ENCODE measurements at regions not wholly inside any gene's neighbourhood (a gene's known extent, or its start where the extent isn't known, plus 50 kb on each side); places are given as distances from the start of the nearest gene placed in this dataset.
A peak's percentile ranks its signal among the peaks of the same experiment; 100 is the strongest.

- TF ChIP-seq, protein P1, sequence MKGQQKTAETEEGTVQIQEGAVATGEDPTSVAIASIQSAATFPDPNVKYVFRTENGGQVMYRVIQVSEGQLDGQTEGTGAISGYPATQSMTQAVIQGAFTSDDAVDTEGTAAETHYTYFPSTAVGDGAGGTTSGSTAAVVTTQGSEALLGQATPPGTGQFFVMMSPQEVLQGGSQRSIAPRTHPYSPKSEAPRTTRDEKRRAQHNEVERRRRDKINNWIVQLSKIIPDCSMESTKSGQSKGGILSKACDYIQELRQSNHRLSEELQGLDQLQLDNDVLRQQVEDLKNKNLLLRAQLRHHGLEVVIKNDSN (IDR thresholded peaks at IDR 0.05) = no peak
- TF ChIP-seq FOXM1 (IDR thresholded peaks at IDR 0.05; ENCODE audit: borderline replicate concordance, low read depth) = no peak
- TF ChIP-seq RAD21 (IDR thresholded peaks at IDR 0.05; ENCODE audit: low read depth) = no peak
- TF ChIP-seq, protein P2, sequence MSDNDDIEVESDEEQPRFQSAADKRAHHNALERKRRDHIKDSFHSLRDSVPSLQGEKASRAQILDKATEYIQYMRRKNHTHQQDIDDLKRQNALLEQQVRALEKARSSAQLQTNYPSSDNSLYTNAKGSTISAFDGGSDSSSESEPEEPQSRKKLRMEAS (IDR thresholded peaks at IDR 0.05) = no peak
- TF ChIP-seq, protein P3, sequence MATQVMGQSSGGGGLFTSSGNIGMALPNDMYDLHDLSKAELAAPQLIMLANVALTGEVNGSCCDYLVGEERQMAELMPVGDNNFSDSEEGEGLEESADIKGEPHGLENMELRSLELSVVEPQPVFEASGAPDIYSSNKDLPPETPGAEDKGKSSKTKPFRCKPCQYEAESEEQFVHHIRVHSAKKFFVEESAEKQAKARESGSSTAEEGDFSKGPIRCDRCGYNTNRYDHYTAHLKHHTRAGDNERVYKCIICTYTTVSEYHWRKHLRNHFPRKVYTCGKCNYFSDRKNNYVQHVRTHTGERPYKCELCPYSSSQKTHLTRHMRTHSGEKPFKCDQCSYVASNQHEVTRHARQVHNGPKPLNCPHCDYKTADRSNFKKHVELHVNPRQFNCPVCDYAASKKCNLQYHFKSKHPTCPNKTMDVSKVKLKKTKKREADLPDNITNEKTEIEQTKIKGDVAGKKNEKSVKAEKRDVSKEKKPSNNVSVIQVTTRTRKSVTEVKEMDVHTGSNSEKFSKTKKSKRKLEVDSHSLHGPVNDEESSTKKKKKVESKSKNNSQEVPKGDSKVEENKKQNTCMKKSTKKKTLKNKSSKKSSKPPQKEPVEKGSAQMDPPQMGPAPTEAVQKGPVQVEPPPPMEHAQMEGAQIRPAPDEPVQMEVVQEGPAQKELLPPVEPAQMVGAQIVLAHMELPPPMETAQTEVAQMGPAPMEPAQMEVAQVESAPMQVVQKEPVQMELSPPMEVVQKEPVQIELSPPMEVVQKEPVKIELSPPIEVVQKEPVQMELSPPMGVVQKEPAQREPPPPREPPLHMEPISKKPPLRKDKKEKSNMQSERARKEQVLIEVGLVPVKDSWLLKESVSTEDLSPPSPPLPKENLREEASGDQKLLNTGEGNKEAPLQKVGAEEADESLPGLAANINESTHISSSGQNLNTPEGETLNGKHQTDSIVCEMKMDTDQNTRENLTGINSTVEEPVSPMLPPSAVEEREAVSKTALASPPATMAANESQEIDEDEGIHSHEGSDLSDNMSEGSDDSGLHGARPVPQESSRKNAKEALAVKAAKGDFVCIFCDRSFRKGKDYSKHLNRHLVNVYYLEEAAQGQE (IDR thresholded peaks at IDR 0.05; ENCODE audit: low read depth) = no peak
- TF ChIP-seq TCF12 (IDR thresholded peaks at IDR 0.05; ENCODE audit: low read depth) = no peak
- TF ChIP-seq NFIC (IDR thresholded peaks at IDR 0.05) = no peak
Measured at GRCh38 chrX:141469469-141469868, 115.1 kb downstream of the SPANXA1 start.

GRCh38 chrX:141468940-141469339 is 115.6 kb downstream of the SPANXA1 start:
- TF ChIP-seq FOXM1 (IDR thresholded peaks at IDR 0.05; ENCODE audit: borderline replicate concordance, low read depth) (no peak), EP300 (IDR thresholded peaks at IDR 0.05; ENCODE audit: borderline replicate concordance) (no peak), TAF1 (IDR thresholded peaks at IDR 0.05; ENCODE audit: low read depth) (no peak), TEAD4 (IDR thresholded peaks at IDR 0.05) (no peak), ZBTB7A (IDR thresholded peaks at IDR 0.05; ENCODE audit: low read depth) (no peak), RAD21 (IDR thresholded peaks at IDR 0.05; ENCODE audit: low read depth) (no peak), CEBPB (IDR thresholded peaks at IDR 0.05) (no peak), CREB1 (IDR thresholded peaks at IDR 0.05; ENCODE audit: low read depth) (no peak), EGR1 (IDR thresholded peaks at IDR 0.05) (no peak), TCF12 (IDR thresholded peaks at IDR 0.05; ENCODE audit: low read depth) (no peak), NFIC (IDR thresholded peaks at IDR 0.05) (no peak), YY1 (IDR thresholded peaks at IDR 0.05; ENCODE audit: low read depth) (no peak)
- TF ChIP-seq, protein P1 (IDR thresholded peaks at IDR 0.05) = no peak
- TF ChIP-seq, protein P3 (IDR thresholded peaks at IDR 0.05; ENCODE audit: low read depth) = no peak
- TF ChIP-seq, protein P2 (IDR thresholded peaks at IDR 0.05) = no peak

GRCh38 chrX:141467442-141467841 is 117.1 kb downstream of the SPANXA1 start:
- no peak for TF ChIP-seq EP300 (IDR thresholded peaks at IDR 0.05; ENCODE audit: borderline replicate concordance)
- no peak for TF ChIP-seq EGR1 (IDR thresholded peaks at IDR 0.05)
- no peak for TF ChIP-seq TEAD4 (IDR thresholded peaks at IDR 0.05)
- no peak for TF ChIP-seq ZBTB7A (IDR thresholded peaks at IDR 0.05; ENCODE audit: low read depth)
- TF ChIP-seq, protein P1 (IDR thresholded peaks at IDR 0.05) = no peak
- no peak for TF ChIP-seq YY1 (IDR thresholded peaks at IDR 0.05; ENCODE audit: low read depth)
- TF ChIP-seq, protein P3 (IDR thresholded peaks at IDR 0.05; ENCODE audit: low read depth) = no peak
- TF ChIP-seq RAD21 (IDR thresholded peaks at IDR 0.05; ENCODE audit: low read depth) = no peak
- no peak for TF ChIP-seq TAF1 (IDR thresholded peaks at IDR 0.05; ENCODE audit: low read depth)
- no peak for TF ChIP-seq CREB1 (IDR thresholded peaks at IDR 0.05; ENCODE audit: low read depth)

DNA sequence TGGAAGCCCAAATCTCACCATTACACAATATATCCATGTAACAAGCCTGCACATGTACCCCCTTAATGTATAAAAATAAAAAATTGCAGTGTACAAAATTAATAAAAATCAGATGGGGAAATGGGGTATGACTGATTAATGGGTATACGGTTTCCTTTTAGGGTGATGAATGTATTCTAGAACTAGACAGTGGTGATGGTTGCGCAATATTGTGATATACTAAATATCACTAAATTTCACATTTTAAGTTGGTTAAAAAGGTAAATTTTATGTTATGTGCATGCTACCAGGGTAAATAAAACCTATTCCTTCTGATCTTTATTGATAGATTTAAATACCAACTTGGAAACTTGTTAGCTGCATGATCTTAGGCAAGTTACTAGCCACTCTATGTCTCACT is 129.4 kb downstream of the SPANXA1 start:
- TF ChIP-seq FOXM1 (IDR thresholded peaks at IDR 0.05; ENCODE audit: borderline replicate concordance, low read depth) (no peak), CEBPB (IDR thresholded peaks at IDR 0.05) (peak; percentile 41)

- TF ChIP-seq ZBTB7A (IDR thresholded peaks at IDR 0.05; ENCODE audit: low read depth) (no peak), CEBPB (IDR thresholded peaks at IDR 0.05) (no peak), YY1 (IDR thresholded peaks at IDR 0.05; ENCODE audit: low read depth) (no peak), RAD21 (IDR thresholded peaks at IDR 0.05; ENCODE audit: low read depth) (no peak)
- TF ChIP-seq, protein P1 (IDR thresholded peaks at IDR 0.05) = no peak
Measured at GRCh38 chrX:141443922-141444321, 140.6 kb downstream of the SPANXA1 start.
